GM18873 (cell line): ENCODE measurements at regions not wholly inside any gene's neighbourhood (a gene's known extent, or its start where the extent isn't known, plus 50 kb on each side); places are given as distances from the start of the nearest gene placed in this dataset.
"Not testable (repeated sequence)": the region's sequence is repeated elsewhere in the genome, so short reads cannot be mapped to it uniquely, and the experiment has no call there.

Experiments used
- ATAC-seq: cut with Tn5 transposase; IDR thresholded peaks from one replicate; pipeline ENCODE4 v1.9.1; 2021; ENCODE audit warnings: mild to moderate bottlenecking, moderate library complexity, moderate number of reproducible peaks; ENCODE audit not compliant: unreplicated experiment, low FRiP score

DNA sequence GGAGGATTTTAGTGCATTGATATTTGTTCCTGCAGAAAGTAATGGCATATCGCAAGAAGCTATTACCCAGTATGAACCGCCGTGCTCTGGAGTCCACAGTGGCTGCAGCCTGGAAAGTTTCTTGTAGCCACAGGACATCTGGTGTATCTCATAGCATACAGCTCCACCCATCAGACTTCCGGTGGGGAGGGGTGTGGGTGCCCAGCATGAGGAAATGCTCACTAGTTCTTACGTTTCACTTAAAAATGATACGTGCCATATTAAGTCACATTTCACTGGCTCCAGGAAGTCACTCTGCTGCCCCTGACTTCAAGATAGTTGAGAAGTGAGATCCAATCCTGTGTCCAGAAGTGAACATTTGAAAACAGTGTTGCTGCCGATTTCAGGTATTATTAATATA, 990.4 kb downstream of the GBE1 start:
- no peak for ATAC-seq

DNA sequence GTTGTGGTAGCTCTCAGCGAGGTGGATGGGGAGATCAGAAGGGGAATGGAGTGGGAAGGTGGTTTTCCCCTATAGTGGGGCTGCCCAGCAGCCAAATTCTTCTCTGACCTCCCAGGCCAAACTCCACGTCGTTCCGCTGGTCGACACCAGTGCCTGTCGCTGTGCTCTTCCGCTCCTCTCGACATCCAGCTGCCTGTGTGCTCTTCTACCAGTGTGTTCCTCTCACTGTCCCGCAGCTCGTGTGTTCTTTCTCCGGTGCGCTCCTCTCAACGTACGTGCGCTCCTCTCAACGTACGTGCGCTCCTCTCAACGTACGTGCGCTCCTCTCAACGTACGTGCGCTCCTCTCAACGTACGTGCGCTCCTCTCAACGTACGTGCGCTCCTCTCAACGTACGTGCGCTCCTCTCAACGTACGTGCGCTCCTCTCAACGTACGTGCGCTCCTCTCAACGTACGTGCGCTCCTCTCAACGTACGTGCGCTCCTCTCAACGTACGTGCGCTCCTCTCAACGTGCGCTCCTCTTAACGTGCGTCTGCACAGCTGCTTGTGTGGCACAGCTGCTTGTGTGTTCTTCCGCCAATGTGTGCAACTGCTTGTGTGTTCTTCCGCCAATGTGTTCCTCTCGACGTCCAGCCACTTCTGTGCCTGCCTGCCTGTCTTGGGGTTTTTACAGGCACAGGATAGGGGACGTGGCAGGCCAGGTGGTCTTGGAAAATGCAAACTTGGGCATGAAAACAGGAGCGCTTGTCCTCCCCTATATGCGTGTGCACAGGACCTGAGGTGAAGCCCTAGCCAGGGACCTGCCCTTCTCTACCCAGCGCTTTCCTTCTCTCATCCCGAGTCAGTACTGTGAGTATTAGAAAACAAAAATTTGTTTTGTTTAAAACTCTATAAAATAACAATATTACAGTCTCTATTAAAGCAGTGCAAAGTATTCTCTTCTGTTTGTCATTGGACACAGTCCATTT, 991.1 kb downstream of the GBE1 start:
- ATAC-seq, result no peak

DNA sequence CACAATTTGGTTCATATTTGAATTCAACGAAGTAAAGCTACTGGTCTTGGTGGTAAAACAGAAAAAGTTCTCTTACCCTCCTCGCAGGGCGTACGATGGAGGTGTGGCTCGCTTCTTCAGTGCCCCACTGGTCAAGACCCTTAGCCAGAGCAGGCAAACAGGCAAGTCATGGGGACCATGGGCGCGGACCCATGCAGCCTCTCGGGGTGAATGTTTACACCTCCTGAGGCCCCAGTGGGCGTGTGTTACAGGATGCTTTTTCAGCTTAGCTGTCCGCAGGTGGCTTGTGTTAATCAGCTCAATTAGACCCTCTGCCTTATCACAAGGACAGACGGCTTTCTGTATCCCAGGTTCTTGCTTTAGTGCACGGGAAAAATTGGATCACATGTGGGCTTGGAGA, 991.8 kb downstream of the GBE1 start:
- no peak for ATAC-seq

- no peak for ATAC-seq
Measured at GRCh38 chr3:80767604-80768003, 993.8 kb downstream of the GBE1 start.

DNA sequence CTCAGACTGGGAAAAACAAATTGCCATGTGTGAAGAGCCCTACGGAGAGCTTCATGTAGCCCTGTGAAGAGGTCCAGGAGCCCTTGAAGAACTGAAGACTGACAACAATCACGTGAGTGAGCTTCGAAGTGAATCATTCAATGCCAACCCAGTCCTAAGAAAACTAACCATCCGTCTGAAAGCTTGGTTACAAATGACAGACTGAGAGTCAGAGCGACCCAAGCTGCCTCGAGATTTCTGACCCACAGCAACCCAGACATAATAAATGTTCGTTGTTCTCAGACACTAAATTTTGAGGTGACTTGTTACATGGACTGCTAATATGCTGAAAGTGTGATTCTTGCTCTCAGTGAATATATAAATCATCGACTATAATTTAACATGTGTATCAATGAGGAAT, 987.2 kb upstream of the ROBO1 start:
- ATAC-seq, result no peak

DNA sequence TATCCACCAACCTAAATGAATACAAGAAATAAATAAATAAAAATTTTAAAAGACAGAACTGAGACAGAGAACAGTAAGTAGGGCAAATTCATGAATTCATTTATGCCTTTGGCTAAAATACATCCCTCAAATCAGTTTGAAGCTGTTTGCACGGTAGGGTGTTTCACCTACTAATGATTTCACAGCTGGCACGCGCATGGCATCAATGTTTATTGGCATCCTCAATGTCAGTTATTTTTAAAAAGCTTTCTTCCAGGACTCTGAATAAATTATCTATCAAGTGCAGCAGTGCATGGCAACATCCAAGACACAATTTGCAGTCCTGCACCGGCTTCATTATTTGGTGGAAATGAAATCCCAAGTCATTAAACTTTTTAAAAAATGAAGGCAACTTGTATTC, 985.2 kb upstream of the ROBO1 start:
- ATAC-seq, result no peak

DNA sequence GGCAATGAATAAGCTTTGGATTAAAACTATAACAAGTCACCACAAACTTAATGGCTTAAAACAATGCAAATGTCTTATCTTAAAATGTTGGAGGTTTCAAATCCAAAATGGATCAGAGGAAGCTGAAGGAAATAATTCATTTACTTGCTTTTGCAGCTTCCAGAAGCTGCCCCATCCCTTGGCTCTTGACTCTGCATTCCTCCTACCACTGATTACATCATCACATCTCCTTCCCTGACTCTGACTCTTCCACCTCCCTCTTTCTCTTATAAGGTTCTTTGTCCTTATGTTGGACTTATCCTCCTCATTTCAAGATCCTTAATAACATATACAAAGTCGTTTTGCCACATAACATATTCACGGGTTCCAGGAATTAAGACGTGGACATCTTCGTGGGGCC, 982.8 kb upstream of the ROBO1 start:
- no peak for ATAC-seq

GRCh38 chr3:80734920-80735319, 967.1 kb upstream of the ROBO1 start:
- no peak for ATAC-seq

DNA sequence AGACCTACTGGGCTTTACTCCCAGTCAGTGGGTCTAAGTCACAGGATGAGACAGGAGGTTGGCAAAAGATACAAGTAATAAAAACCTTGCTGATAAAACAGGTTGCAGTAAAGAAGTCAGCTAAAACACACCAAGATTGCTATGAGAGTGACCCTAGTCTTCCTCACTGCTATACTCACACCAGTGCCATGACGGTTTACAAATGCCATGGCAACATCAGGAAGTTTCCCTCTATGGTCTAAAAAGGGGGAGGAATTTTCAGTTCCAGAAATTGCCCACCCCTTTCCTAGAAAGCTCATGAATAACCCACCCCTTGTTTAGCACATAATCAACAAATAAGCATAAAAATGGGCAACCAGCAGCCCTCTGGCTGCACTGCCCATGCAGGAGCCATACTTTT, 966.7 kb upstream of the ROBO1 start:
- no peak for ATAC-seq

DNA sequence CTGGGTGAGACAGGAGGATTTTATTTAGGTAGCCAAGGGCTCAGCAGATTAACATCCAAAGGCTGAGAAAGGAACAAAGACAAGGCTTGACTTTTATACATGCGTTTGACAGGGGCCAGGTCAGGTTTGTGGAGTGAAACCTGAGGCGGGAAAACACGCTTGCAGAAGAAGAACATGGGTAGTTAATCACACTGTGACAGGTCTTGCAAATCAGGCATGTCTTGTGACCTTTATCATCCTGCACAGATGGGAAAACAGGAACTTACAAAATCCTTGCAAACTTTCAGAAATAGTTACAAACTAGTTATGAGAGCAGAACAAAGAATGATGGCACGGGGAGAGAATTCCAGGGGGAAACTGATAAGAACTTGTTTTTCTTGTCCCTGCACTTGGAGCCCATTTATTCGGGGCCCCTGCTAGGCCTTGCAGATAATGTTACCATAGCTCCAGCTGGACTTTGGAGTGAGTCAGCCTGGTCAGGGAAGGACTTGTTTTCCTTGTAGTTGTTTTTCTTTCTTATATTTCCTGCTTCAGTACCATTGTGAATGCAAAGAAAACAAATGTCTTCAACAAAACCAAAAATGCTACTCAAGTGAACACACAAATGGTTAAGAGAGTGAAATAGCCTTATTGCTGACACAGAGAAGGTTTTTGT, 965.9 kb upstream of the ROBO1 start:
- ATAC-seq, result no peak

- not testable (repeated sequence) for ATAC-seq
Measured at GRCh38 chr3:80727561-80727960, 959.8 kb upstream of the ROBO1 start.

DNA sequence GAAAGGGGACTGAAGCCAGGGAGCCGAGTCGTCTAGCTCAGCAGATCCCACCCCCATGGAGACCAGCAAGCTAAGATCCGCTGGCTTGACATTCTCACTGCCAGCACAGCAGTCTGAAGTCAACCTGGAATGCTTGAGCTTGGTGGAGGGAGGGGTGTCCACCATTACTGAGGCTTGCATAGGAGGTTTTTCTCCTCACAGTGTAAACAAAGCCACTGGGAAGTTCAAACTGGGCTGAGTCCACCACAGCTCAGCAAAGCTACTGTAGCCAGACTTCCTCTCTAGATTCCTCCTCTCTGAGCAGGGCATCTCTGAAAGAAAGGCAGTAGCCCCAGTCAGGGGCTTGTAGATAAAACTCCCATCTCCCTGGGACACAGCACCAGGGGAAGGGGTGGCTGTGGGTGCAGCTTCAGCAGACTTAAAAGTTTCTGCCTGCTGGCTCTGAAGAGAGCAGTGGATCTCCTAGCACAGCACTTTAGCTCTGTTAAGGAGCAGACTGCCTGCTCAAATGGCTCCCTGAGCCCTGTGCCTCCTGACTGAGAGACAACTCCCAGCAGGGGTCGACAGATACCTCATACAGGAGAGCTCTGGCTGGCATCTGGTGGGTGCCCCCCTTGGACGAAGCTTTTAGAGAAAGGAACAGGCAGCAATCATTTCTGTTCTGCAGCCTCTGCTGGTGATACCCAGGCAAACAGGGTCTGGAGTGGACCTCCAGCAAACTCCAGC, 942.0 kb upstream of the ROBO1 start:
- not testable (repeated sequence) for ATAC-seq

DNA sequence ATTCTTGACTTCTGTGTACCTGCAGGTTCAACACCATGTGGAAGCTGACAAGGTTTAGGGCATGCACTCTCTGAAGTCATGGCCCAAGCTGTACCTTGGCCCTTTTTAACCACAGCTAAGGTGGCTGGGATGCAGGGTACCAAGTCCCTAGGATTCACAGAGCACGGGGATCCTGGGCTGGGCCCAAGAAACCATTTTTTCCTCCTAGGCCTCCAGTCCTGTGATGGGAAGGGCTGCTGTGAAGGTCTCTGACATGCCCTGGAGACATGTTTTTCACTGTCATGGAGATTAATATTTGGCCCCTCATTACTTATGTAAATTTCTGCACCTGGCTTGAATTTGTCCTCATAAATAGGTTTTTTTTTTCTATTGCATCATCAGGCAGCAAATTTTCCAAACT, 937.5 kb upstream of the ROBO1 start:
- ATAC-seq, result no peak

DNA sequence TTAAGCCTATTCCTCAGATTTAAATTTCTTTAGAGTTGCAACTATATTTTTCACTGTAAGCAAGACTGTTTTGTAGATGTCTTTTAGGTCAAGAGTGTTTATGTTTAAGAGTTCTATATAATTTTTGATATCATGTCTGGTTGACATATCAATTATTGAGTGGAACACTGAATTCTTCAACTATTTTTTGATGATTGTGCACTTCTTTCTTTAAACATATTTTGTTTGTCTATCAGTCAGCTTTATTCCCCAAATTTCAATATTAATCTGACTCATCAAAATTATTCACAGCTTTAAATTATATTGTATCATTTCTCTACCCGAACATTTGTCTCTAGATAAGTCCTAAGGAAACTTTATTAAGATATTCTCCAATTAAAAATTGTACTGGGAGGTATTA, 933.6 kb upstream of the ROBO1 start:
- no peak for ATAC-seq

DNA sequence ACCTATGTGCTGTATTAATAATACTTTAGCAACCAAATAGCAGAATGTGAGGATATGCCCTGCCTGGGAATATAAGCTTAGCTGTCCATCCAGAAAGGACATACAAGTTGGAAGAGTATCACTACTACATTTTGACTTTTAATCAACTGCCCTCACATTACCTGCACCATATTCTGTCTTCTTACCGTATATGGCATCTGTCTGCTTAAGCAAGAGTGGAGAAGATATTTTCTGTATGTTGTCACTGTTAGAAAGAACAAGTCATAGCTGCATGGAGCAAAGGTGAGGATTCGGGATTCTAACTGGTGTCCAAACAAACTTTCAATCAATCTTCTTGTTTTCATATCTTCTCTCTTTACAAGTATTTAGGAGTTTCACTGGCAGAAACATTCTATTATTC, 929.5 kb upstream of the ROBO1 start:
- ATAC-seq, result no peak

DNA sequence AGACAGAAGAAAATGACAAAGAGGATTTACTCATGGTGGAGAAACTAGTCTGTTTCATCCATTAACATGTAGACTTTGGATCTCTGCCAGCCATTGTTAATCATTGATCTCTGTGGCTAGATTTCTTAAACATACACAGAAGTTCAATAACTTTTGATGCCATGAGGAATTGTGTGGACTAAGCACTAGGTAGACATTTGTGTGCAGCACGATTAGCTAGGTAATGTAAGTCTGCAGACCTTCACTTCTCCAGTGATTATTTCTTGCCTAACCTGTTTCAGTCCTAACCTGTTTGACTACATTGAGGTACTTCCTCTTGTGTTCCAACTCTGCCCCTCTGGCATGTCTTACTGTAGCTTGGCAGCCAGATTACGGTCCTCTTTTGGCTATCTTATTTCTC, 928.5 kb upstream of the ROBO1 start:
- no peak for ATAC-seq

- no peak for ATAC-seq
Measured at GRCh38 chr3:80688814-80689213, 921.0 kb upstream of the ROBO1 start.

GRCh38 chr3:80682951-80683350, 915.2 kb upstream of the ROBO1 start:
- ATAC-seq, result no peak

- ATAC-seq, result no peak
Measured at GRCh38 chr3:80682235-80682634, 914.4 kb upstream of the ROBO1 start.

- no peak for ATAC-seq
Measured at GRCh38 chr3:80677796-80678195, 910.0 kb upstream of the ROBO1 start.

DNA sequence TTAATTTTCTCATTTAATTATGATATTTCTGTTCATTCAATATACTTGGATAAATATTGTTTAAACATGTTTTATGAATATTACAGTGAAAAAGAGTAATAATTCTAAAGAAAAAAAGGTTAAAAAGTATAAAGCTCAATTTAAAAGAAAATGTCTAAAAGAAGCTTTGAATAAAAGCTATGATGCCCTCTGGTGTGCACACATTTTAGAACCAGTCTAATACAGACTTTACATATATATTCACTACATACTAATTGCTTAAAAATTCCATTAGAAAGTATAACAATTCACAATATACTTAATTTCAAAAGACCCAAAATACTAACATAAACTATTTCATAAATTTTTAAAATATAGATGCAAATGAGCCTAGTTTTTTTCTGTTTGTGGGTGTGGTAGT, 909.1 kb upstream of the ROBO1 start:
- ATAC-seq, result no peak
